Kidney (tissue), 13 donors: ENCODE measurements at regions not wholly inside any gene's neighbourhood (a gene's known extent, or its start where the extent isn't known, plus 50 kb on each side); places are given as distances from the start of the nearest gene placed in this dataset.

Experiments used
- DNase-seq, 5 donors: peaks; one replicate each; pipeline ENCODE4 v3.0.0-alpha.2; 2013 to 2020
- FAIRE-seq: peaks from 2 replicates; lab custom pipeline; 2012; peaks lifted over from hg19 to GRCh38; lab: Jason Lieb, UNC
- H3K27ac ChIP-seq, 2 donors: one replicate each; pipeline ENCODE4 v1.7.0; 2013; ENCODE audit warnings: low read depth in 2 of 2, low read length in 2 of 2, inconsistent platforms in 1 of 2
- H3K27me3 ChIP-seq: one replicate; pipeline ENCODE4 v1.7.1; 2013; ENCODE audit warnings: low read length, inconsistent platforms; ENCODE audit not compliant: control insufficient read depth, insufficient read depth
- H3K36me3 ChIP-seq, 3 donors: one replicate each; pipeline versions ENCODE4 v1.7.0 to v1.7.1; 2013; ENCODE audit warnings: low read length in 3 of 3, control low read depth in 1 of 3, inconsistent platforms in 1 of 3; ENCODE audit not compliant: insufficient read depth in 3 of 3, control insufficient read depth in 2 of 3
- H3K4me1 ChIP-seq, 3 donors: one replicate each; pipeline versions ENCODE4 v1.7.0 to v1.7.1; 2013; ENCODE audit warnings: low read length in 3 of 3, inconsistent platforms in 1 of 3, low read depth in 1 of 3; ENCODE audit not compliant: control insufficient read depth in 2 of 3, insufficient read depth in 2 of 3
- H3K4me3 ChIP-seq, 3 donors: one replicate each; pipeline versions ENCODE4 v1.7.0 to v1.8.1; 2013; ENCODE audit warnings: low read length in 3 of 3, control low read depth in 1 of 3, inconsistent platforms in 1 of 3
- H3K9ac ChIP-seq, 3 donors: one replicate each; pipeline versions ENCODE4 v1.7.0 to v1.7.1; 2013; ENCODE audit warnings: low read length in 3 of 3, control low read depth in 1 of 3, inconsistent platforms in 1 of 3
- H3K9me3 ChIP-seq, 3 donors: one replicate each; pipeline versions ENCODE4 v1.7.0 to v1.7.1; 2013; ENCODE audit warnings: low read length in 3 of 3, control low read depth in 1 of 3, inconsistent platforms in 1 of 3; ENCODE audit not compliant: control insufficient read depth in 2 of 3, insufficient read depth in 1 of 3
- intact Hi-C: fragments of 100-400 bp; cut with DNase I; formaldehyde crosslinking; loops from one replicate; pipeline ENCODE4 v1.11.1; 2022
- TF ChIP-seq, protein P1 (sequence below): IDR thresholded peaks from 3 replicates; pipeline ENCODE4 v1.5.1; 2012; ENCODE audit warnings: mild to moderate bottlenecking, moderate library complexity, borderline replicate concordance; ENCODE audit not compliant: insufficient read depth; ENCODE audit errors: extremely low read depth
- donor health status: control.
- donor health status: control.
- donor health status: control.
- donor health status: control.
- donor health status: control.
- donor health status: DM: yes; HTN: yes; CAD: no.
- donor health status: Normal renal cell carcinoma (clear cell type).

DNA sequence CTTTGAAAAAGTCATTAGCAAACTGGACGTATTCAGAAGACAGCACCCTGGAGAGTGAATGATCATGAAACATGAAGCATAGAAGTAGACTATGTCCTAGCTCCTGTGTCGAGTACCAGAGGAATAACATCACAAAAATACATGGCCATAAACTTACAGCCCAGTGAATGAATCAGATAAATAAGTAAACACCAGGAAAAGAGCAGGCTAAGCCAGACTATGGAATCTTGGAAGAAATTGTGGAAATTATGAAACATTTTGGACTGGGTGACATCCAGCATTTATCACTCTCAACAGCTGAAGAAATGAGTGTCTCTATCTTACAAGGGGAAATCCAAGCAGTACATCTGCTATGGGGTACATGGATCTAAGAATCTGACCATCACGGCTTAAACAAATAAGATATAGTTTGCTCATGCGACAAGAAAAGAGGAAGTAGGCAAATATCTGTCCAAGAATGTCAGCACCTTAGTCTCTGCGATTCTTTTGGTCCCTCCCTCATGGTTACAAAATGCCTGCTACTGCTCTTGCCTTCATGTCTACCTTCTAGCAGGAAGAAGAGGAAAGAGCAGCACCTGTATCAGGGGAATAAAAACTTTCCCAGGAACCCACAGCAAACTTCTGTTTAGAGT, 481.5 kb downstream of the BCOR start:
- Histone ChIP-seq H3K9ac (no peak overlapping the region), H3K36me3 (no peaks in the 10 kb centered on the region), H3K27ac (no peak overlapping the region), H3K27me3 (no peaks in the 10 kb centered on the region), H3K9me3 (no peaks in the 10 kb centered on the region), H3K4me1 (peaks cover 0 to 2% (median 0%) of the 10 kb centered on the region in 3 donors), H3K4me3 (no peak overlapping the region)
- intact Hi-C loops, result no loop called here
- DNase-seq, result no peak
- TF ChIP-seq, protein P1, sequence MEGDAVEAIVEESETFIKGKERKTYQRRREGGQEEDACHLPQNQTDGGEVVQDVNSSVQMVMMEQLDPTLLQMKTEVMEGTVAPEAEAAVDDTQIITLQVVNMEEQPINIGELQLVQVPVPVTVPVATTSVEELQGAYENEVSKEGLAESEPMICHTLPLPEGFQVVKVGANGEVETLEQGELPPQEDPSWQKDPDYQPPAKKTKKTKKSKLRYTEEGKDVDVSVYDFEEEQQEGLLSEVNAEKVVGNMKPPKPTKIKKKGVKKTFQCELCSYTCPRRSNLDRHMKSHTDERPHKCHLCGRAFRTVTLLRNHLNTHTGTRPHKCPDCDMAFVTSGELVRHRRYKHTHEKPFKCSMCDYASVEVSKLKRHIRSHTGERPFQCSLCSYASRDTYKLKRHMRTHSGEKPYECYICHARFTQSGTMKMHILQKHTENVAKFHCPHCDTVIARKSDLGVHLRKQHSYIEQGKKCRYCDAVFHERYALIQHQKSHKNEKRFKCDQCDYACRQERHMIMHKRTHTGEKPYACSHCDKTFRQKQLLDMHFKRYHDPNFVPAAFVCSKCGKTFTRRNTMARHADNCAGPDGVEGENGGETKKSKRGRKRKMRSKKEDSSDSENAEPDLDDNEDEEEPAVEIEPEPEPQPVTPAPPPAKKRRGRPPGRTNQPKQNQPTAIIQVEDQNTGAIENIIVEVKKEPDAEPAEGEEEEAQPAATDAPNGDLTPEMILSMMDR, result no peak
- no peak for FAIRE-seq

DNA sequence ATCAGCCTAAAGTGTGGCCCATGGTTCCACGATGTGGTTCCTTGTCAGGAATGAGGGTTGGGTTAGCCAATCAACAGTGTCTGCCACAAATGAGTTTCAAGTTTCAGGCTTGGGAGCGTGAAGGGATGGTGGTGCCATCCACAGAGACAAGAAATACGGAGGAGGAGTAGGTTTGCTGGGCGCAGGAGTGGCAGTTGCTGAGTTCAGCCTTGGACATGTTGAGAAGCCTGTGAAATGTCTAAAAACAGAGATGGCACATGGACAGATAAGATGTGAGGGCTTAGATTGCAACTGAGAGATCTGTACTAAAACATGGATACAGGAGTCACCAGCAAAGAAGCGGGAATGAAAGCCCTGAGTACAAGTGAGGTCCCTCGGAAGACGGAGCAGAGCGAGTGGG, 481.0 kb downstream of the BCOR start:
- Histone ChIP-seq H3K36me3 (no peaks in the 10 kb centered on the region), H3K27ac (no peak overlapping the region), H3K9me3 (no peaks in the 10 kb centered on the region), H3K4me3 (no peak overlapping the region), H3K9ac (no peak overlapping the region), H3K4me1 (peaks cover 0 to 2% (median 0%) of the 10 kb centered on the region in 3 donors), H3K27me3 (no peaks in the 10 kb centered on the region)
- intact Hi-C loops, result no loop called here
- no peak for FAIRE-seq
- DNase-seq, result no peak
- TF ChIP-seq, protein P1, result no peak

DNA sequence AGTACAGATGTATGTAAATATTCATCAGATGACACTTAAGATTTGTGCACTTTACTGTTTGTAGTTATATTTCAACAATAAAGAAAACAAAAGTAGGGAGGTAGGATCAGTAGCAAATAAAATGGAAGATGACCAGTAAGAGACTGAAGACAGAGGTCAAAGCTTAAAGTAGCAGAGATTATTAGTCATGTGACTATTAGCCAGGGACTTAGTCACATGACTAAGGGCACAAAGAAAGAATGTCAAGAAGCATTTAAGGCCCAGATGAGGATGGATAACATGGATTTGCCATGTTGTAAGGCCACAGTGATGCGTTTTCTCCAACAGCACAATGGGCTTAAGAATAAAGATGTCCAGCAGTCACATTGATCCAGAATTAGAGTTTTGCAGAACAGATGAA, 479.6 kb downstream of the BCOR start:
- H3K4me3 ChIP-seq, result no peak overlapping the region
- FAIRE-seq (no peak), DNase-seq (no peak)
- H3K9ac ChIP-seq, result no peak overlapping the region
- H3K4me1 ChIP-seq, result peaks cover 0 to 2% (median 0%) of the 10 kb centered on the region in 3 donors
- TF ChIP-seq, protein P1, result no peak
- no peaks in the 10 kb centered on the region for H3K36me3 ChIP-seq
- no peak overlapping the region for H3K27ac ChIP-seq
- intact Hi-C loops, result no loop called here
- H3K27me3 ChIP-seq, result no peaks in the 10 kb centered on the region
- no peaks in the 10 kb centered on the region for H3K9me3 ChIP-seq
